Epithelial cell of esophagus (primary cell): ENCODE measurements at regions not wholly inside any gene's neighbourhood (a gene's known extent, or its start where the extent isn't known, plus 50 kb on each side); places are given as distances from the start of the nearest gene placed in this dataset.

Source experiments
- DNase-seq: peaks from one replicate; pipeline ENCODE4 v3.0.0; 2010; ENCODE audit warnings: low read depth
- H3K4me3 ChIP-seq: 2 replicates; pipeline ENCODE4 v1.5.1; 2011; ENCODE audit warnings: mild to moderate bottlenecking, low read length, control low read depth
- TF ChIP-seq, protein P1 (sequence below): IDR thresholded peaks from 2 replicates; pipeline ENCODE4 v1.5.1; 2011; ENCODE audit warnings: low read depth, mild to moderate bottlenecking, low read length, control low read depth, inconsistent platforms; ENCODE audit not compliant: insufficient read depth; ENCODE audit errors: missing control alignments

GRCh38 chr11:30153008-30153407, 77.8 kb upstream of the FSHB start:
- no peak overlapping the region for H3K4me3 ChIP-seq
- DNase-seq, result no peak
- TF ChIP-seq, protein P1, sequence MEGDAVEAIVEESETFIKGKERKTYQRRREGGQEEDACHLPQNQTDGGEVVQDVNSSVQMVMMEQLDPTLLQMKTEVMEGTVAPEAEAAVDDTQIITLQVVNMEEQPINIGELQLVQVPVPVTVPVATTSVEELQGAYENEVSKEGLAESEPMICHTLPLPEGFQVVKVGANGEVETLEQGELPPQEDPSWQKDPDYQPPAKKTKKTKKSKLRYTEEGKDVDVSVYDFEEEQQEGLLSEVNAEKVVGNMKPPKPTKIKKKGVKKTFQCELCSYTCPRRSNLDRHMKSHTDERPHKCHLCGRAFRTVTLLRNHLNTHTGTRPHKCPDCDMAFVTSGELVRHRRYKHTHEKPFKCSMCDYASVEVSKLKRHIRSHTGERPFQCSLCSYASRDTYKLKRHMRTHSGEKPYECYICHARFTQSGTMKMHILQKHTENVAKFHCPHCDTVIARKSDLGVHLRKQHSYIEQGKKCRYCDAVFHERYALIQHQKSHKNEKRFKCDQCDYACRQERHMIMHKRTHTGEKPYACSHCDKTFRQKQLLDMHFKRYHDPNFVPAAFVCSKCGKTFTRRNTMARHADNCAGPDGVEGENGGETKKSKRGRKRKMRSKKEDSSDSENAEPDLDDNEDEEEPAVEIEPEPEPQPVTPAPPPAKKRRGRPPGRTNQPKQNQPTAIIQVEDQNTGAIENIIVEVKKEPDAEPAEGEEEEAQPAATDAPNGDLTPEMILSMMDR, result no peak

DNA sequence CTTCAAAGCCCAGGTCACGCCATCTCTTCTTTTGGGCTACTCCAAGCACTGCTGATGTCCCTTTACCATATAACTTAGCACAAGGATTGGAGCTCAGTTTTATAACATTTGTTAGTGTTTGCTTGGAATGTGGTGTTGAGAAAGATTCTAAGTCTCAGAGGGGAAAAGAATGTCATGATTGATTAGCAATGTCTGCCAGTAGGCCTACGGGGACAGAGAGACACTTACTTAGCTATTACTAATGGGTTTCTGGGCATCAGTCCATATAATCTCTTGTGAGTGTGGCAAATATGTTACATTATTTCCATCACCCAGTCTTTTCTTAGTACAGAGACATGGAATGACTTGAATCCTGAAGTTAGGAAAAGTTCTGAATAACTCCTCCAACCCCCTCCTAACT, 75.4 kb upstream of the FSHB start:
- H3K4me3 ChIP-seq, result no peak overlapping the region
- no peak for DNase-seq
- TF ChIP-seq, protein P1, result no peak

DNA sequence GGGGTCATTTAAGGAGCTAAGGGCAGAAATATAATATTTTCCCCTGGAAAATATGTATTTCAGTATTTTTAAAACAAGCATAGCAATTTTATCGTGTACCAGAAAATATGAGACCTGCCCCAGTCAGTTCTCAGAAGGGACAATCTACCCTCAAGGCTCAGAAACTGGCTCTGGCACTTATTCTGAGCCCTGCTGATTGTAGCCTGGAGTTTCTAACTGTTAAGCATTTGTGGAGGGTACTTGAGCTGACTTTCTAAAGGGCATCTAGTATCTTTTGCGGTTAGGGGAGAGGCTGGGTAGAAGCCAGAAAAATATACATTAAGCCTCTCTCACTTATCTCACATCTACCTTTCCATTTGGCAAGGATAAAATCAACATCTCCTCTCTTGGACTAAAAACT, 71.3 kb upstream of the FSHB start:
- DNase-seq, result no peak
- H3K4me3 ChIP-seq, result no peak overlapping the region
- TF ChIP-seq, protein P1, result no peak

GRCh38 chr11:30165652-30166051, 65.2 kb upstream of the FSHB start:
- TF ChIP-seq, protein P1, result no peak
- H3K4me3 ChIP-seq, result no peak overlapping the region

GRCh38 chr11:30171661-30172060, 59.2 kb upstream of the FSHB start:
- TF ChIP-seq, protein P1, result no peak
- no peak overlapping the region for H3K4me3 ChIP-seq
- DNase-seq, result no peak

More at GRCh38 chr11:30165652-30166051, 65.2 kb upstream of the FSHB start:
- no peak for DNase-seq

DNA sequence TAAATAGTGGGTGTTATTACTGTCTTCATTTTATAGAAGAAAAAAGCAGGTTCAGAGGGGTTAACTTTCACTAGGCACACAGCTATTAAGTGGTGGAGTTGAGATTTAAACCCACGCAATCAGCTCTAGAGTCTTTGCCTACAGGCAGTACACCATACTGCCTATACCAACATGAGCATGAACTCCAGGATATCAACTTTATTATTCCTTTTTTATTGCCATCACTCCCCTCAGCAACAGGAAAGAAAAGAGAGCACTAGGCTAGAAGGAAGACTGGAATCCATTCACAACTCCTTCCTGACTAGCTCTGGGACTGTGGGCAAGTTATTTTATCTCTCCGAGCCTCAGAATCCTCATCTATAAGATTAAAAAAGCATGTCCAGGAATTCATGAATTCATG, 58.7 kb upstream of the FSHB start:
- no peak overlapping the region for H3K4me3 ChIP-seq
- TF ChIP-seq, protein P1, result no peak
- no peak for DNase-seq

DNA sequence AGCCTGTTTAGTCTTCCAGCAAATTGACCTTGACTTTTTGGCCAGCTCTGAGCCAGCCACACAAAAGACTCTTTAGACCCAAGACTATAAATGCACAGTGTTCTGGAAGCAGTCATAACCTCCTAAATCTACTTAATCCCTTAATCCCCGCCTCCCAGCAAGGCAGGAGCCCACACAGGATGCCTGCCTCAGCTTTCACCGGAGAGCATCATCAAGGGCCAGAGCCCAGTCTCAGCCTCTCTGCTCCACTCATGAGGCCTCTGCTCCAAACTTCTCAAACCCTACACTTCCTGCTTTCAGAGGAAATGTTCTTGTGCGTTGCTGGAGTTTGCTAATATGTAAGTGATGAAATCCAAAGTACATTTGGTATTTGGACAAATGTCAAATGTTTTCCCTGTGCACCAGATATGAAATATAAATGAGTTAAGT, 57.9 kb upstream of the FSHB start:
- TF ChIP-seq, protein P1, result no peak
- no peak for DNase-seq
- H3K4me3 ChIP-seq, result no peak overlapping the region
